HG02610 (cell line): ENCODE measurements at regions not wholly inside any gene's neighbourhood (a gene's known extent, or its start where the extent isn't known, plus 50 kb on each side); places are given as distances from the start of the nearest gene placed in this dataset.
A peak's percentile ranks its signal among the peaks of the same experiment; 100 is the strongest.
"Not testable (repeated sequence)": the region's sequence is repeated elsewhere in the genome, so short reads cannot be mapped to it uniquely, and the experiment has no call there.

ENCODE experiments used
- ATAC-seq: cut with Tn5 transposase; IDR thresholded peaks from one replicate; pipeline ENCODE4 v1.9.1; 2021; ENCODE audit warnings: mild to moderate bottlenecking, moderate library complexity; ENCODE audit not compliant: unreplicated experiment

GRCh38 chr7:49579408-49579807 lies 194.0 kb upstream of the VWC2 start:
- no peak for ATAC-seq

- ATAC-seq, result no peak
Observed at GRCh38 chr7:49580000-49580399, 193.4 kb upstream of the VWC2 start.

DNA sequence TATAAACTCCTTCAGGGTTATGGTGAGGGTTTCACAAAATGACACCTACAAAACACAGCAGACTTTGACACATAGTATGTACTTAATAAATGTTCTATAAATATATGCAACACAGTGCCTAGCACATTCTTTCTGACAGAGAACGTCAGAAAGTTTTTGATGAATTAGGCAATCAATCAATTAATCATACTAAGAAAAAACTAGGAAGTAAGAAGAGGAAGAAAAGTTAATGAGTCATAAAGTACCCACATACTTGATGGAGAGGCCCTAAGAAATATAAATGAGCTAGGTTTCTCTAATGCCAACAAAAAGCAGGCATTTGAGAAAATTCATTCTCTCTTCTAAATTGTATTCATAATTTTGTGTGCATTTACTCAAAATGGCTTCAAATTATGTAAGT lies 192.7 kb upstream of the VWC2 start:
- ATAC-seq, result no peak

DNA sequence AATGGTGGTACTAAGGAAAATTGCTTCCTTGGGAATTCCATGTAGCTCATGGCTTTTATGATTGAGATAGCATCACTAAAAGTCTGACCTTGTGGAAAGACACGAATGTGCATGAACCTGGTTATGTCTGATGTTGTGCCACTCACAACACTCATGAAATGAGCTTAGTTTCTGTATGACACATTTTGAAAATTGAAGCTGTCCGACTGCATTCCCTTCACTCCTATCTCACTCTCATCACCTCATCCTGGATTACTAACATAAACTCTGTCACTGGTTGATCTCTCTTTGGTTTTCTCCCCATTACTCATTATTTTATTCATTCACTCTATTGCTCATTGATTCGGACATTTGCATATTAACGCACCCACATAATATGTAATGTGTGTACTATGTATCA lies 190.0 kb upstream of the VWC2 start:
- ATAC-seq, result no peak

DNA sequence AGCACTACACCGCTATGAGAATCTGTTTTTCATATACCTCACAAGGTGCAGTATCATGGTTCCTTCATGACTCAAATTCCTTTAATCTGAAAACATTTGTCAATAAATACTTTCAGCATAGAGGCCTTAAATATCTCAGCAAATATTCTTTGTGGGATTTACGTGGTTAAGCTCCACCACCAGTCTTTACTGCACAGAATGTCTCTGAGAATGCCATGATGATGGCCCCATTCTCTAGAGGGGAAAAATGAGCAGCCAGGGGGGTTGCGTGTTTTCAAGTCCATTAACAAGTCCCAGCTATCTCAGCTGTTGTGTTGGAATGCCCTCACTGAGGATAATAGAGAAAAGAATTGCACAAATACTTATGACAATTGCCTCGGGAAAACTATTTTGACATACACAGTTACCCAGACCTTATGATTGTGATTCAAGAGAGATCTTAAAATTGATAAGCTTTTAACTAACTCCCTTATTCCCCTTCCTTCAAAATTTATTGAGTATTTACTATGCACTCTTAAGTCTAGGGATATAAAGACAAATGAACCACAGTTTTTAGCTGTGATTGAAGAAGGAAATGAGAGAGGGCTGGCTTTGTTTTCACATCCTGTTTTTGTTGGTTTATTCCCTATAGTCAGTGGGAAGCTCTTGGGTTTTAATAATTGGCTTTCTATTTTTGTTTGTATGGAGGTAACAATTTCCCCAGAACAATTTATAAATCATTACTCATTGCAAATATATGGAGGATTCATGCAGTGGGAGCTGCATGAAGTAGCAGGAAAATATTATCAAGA lies 176.5 kb upstream of the VWC2 start:
- no peak for ATAC-seq

DNA sequence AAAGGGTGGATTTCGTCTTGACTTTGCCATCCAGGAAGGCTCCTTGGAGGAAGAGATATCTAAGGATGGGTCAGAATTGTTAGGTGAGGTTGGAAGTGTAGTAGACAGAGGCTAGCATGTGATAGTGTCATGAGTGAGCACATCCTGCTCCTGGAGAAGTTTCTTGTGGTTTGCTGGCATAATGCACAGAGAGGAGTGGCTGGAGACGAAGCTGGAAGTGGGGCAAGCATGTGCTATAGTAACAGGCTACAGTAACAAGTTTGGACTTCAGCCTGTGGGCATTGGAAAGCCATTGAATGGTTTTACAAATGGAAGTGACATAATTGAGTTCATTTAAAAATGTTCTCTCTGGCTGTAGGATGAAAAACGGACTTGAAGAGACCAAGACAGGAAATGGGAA lies 175.6 kb upstream of the VWC2 start:
- no peak for ATAC-seq

DNA sequence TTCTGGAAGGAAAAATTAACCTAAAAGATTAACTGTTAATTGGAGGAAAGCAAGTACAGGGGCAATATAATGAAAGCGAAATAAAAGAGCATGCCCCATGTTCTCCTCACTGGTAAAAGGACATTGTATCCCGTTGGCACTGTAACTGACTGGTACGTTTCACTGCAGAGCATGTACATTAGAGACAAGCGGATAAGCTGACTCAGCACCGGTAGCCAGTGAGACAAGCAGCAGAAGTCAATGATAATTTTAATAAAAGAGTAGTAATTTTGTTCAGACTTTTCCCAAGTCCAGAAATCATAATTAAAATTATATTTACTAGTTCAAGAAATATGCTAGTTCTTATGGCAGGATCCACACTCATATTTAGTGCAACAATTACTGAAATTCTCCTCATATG lies 161.5 kb upstream of the VWC2 start:
- no peak for ATAC-seq

GRCh38 chr7:49613759-49614158 lies 159.7 kb upstream of the VWC2 start:
- no peak for ATAC-seq

GRCh38 chr7:49614974-49615373 lies 158.5 kb upstream of the VWC2 start:
- not testable (repeated sequence) for ATAC-seq

DNA sequence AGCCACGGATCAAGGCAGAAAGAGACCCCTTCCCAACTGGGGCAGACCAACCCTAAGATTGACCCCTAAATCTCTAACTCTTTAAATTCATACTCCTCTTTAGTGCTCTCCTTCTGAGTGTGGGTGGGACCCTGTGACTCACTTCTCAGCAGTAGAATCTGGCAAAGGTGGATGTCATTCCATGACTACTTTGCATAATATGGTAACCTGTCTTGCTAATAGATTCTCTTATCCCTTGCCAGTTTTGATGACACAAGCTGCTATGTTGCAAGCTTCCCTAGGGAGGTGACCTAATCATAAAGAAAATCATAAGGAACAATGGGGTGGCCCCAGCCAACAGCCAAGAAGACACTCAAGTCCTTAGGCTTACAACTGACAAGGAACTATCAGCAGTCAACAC lies 155.4 kb upstream of the VWC2 start:
- no peak for ATAC-seq

GRCh38 chr7:49623943-49624342 lies 149.5 kb upstream of the VWC2 start:
- no peak for ATAC-seq

DNA sequence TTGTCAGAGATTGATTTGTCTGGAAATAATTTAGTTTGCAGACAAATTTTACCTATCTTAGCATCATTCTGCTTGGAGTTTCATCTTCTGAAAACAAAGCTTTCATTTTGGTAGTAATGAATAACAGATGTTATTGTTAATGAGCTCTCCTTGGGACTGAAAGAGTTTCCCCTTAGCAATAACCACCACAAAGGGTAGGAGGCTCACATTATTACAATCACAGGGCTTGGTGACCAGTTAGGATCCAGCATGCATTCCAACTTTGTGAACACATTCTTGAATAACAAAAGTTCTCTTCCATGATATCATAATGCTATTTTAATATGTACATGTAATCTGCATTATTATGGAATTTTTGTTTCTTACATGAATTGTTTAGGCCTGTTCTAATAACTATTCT lies 148.8 kb upstream of the VWC2 start:
- ATAC-seq, result no peak

DNA sequence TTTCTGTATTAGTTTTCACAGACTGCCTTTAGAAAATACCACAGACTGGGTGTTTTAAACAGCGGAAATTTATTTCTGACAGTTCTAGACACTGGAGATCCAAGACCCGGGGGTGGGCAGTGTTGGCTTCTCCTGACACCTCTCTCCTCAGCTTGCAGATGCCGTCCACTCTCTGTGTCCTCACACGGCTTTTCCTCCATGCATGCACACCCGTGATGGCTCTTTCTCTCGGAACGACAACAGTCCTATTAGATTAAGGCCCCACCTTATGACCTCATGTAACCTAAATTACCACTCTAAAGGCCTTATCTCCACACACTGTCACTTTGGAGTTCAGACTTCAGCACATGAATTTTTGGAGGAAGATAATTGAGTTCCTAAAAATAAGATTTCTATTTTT lies 142.9 kb upstream of the VWC2 start:
- no peak for ATAC-seq

GRCh38 chr7:49631071-49631815 lies 142.2 kb upstream of the VWC2 start:
- ATAC-seq, result no peak

DNA sequence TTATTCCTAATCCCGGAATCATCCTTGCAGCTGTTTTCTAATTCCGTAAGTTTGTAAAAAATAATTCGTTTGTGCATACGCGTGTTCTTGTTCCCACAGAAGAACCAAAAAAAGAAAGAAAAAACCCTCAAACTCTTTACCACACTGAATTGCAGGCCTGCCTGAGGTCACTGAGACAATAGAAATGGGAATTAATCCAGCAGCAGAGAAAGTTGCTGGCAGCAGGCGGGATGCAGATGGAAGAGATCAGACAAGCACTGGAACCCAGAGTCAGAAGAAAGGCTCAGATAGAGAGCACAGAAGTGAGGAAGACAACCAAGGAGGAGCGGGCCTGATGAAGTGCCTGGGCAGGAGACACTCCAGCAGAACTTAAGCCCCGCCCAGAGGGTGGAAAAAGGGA lies 141.5 kb upstream of the VWC2 start:
- ATAC-seq, result no peak

DNA sequence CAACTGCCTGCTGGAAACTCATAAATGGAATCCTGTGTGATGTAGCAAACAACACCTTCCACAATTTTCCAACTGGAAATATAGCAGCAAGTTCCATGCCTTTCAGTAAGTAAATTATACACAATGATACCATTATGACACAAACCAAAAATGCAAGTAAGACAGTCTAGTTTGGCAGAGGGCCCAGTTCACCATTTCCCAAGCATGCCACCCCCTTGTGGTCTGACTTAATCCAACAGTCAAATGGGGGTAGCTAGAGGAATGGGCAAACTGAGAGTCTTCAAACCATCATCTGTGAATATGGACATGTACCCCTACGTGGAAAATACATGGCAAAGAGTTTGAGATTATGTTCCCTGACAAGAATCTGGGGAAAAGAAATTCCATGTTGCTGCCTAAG lies 137.6 kb upstream of the VWC2 start:
- ATAC-seq, result no peak

DNA sequence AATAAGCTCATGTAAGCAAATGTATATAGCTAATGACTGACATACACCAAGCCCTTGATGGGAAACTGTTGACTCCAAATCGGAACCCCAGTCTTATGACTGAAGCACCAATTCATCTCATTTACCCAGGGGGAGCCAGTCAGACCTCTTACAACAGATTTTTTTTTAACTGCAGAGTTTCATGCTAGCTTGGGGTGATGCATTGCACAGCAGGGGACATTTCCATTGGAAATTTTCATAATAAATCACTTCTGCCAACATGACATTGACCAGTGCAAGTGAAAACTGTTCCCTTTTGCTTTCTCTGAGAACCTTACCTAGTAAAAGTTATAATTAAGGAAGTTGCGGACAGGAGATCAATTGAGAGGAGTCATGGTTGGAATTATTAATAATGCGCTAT lies 137.0 kb upstream of the VWC2 start:
- no peak for ATAC-seq

DNA sequence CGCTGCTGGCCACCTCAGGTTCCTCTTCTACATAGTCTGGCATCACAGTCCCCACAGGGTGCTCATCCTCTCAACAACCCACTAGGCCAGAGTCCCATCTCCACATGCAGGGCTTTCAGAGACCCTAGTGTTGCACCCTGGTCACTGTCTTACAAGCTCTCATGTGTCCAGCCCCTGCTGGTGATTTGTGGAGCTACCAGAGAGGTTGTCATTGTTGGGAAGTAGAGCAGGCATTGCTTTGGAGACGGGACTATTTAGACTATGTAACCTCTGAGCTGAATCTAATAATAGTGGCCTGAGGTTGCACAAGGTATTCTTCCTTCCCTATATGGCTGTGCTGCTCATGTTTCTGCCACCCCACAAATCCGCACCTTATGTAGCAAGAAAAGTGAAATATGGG lies 135.3 kb upstream of the VWC2 start:
- ATAC-seq, result no peak

- ATAC-seq, result no peak
Observed at GRCh38 chr7:49639068-49639593, 134.3 kb upstream of the VWC2 start.

DNA sequence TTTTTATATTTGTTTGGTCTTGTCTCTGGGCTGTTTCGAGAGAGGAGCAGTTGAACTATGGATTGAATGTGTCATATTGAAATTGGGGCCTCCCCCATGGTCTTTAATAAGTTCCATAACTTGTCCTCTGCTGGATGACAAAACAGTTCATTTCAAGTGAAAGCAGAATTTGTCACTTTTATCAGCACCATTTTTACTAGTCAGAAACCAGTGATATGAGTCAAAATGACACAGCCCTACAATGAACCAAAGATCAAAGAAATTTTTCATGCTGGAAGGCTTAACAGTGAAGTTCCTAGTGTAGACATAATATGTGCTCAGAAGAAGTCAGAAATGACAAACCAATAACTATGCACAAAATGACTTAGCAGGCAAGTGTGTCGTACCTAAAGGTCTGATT lies 133.6 kb upstream of the VWC2 start:
- peak; percentile 70 for ATAC-seq

- no peak for ATAC-seq
Observed at GRCh38 chr7:49643321-49643720, 130.1 kb upstream of the VWC2 start.

DNA sequence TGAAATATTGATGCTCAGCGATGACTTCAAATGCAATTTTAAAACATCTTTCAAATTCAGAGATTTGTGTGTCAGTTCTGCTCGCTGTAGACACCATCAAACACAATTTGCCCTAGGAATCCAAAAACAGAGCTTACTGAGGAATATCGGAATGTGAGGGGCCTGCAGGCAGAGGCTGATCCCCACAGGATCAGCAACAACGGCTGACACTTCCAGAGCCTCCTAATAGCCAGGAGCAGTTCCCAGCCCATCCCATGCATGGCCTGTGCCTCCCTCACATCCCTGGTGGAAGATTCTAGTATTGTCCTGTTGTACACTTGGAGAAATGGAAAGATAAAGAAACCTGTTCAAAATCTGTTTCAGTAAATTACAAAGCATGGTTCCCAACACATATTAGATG lies 129.7 kb upstream of the VWC2 start:
- ATAC-seq, result no peak
